Stimulated activated CD8-positive, alpha-beta memory T cell treated with anti-CD3 and anti-CD28 coated beads, Interleukin-12 subunit alpha, Interleukin-12 subunit beta, amount 100 ng/mL, for 1 hour (primary cell): ENCODE measurements at regions not wholly inside any gene's neighbourhood (a gene's known extent, or its start where the extent isn't known, plus 50 kb on each side); places are given as distances from the start of the nearest gene placed in this dataset.
A peak's percentile ranks its signal among the peaks of the same experiment; 100 is the strongest.
"Not testable (repeated sequence)": the region's sequence is repeated elsewhere in the genome, so short reads cannot be mapped to it uniquely, and the experiment has no call there.

Experiments used
- DNase-seq: peaks from one replicate; pipeline ENCODE4 v3.0.0-alpha.2; 2020; ENCODE audit warnings: low read depth

- peak; percentile 22 for DNase-seq
Observed at GRCh38 chr7:3094701-3095445, 51.2 kb upstream of the CARD11 start.

- DNase-seq, result no peak
Observed at GRCh38 chr7:3097734-3098133, 54.1 kb upstream of the CARD11 start.

DNA sequence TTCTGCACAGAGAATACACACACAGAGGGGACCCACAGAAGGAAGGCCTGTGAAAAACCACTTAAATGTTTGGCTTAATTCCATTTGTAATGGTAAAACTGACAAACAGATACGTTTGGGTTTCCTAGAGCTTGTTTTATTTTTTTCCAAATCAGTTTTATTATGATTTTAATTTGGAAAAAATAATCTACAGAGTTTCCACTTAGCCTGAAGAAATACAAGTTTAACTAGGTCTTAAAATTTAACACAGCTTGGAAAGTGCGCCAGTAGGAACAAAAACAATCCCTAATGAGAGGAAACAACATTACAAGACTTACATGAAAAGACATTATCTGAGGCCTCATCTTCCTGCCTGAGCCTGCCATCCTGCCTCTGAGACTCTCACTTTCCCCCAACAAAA is 58.5 kb upstream of the CARD11 start:
- DNase-seq, result no peak

- DNase-seq, result no peak
Observed at GRCh38 chr7:3103614-3104398, 60.1 kb upstream of the CARD11 start.

GRCh38 chr7:3105856-3106255 is 62.2 kb upstream of the CARD11 start:
- no peak for DNase-seq

DNA sequence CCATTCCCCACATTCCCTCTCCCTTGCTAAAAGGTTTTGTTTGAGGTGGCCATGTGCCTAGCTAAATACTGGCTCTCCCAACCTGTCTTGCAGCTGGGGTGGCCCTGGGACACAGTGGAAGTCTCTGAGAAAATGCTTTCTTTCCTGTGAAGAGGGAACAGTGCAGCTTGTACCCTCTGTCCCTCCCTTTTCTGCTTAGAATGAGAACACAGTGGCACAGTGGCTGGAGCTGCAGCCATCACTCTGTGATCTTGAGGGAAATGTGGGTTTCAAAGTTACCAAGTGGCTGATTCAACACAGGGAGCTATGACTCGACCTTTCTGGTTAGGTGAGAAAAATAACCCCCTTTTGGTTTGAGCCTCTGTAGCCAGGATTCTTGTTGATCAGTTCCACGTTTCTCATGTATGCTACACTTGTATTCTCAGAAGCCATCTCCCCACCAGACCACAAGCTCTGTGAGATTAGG is 62.7 kb upstream of the CARD11 start:
- no peak for DNase-seq

GRCh38 chr7:3107228-3107763 is 63.6 kb upstream of the CARD11 start:
- DNase-seq, result no peak

DNA sequence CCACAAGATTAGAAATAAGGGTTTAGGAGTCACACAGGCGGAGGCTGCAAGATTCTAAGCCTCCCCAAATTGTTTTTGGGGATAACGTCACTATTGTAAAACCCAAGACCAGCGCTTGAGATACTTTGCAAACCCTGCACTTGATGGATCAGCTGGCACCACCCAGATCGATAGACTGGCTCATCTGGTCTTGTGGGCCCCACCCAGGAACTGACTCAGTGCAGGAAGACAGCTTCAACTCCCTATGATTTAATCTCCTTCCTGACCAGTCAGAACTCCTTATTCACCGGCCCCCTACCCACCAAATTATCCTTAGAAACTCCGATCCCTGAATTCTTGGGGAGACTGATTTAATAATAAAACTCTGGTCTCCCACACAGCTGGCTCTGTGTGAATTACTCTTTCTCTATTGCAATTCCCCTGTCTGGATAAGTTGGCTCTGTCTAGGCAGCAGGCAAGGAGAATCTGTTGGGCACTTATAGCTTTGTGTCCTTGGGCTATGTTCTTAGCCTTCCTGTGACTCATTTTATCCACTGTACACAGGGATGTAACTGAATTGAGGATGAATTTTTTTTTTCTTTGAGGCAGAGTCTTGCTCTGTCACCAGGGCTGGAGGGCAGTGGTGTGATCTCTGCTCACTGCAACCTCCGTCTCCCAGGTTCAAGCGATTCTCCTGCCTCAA is 64.4 kb upstream of the CARD11 start:
- DNase-seq, result no peak

- no peak for DNase-seq
Observed at GRCh38 chr7:3109311-3109915, 65.7 kb upstream of the CARD11 start.

DNA sequence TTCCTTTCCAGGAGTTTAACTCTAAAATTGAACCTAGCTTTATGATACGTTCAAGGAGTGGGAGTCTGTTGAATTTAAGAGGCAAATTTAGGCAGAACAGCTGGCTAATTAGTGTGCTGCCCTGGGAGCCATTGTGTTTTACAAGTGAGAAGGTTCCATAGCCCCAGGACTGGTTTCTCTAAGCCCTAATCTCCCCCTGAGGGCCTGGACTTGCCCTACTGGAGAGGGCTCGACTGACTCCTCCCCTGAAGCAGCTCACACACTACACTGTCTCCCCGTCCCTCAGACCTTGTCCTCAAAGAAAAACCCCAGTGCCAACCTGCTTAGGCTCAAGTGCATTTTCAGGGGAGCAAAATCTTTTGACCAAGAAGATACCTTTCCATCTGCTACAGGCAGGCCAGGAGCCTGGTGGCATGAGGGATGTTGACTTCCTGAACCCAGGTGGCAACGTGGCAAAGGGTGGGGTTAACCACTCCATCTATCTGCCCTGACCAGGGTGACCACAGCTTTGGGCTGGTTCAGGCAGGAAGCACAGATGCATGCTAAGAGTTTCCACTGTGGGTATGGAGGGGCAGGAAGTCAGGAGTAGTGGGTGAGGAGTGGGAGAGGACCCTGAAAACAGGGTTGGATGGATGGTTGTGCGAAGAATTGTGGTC is 68.9 kb upstream of the CARD11 start:
- no peak for DNase-seq

- DNase-seq, result no peak
Observed at GRCh38 chr7:3114917-3115316, 71.2 kb upstream of the CARD11 start.

- DNase-seq, result no peak
Observed at GRCh38 chr7:3117081-3117480, 73.4 kb upstream of the CARD11 start.

DNA sequence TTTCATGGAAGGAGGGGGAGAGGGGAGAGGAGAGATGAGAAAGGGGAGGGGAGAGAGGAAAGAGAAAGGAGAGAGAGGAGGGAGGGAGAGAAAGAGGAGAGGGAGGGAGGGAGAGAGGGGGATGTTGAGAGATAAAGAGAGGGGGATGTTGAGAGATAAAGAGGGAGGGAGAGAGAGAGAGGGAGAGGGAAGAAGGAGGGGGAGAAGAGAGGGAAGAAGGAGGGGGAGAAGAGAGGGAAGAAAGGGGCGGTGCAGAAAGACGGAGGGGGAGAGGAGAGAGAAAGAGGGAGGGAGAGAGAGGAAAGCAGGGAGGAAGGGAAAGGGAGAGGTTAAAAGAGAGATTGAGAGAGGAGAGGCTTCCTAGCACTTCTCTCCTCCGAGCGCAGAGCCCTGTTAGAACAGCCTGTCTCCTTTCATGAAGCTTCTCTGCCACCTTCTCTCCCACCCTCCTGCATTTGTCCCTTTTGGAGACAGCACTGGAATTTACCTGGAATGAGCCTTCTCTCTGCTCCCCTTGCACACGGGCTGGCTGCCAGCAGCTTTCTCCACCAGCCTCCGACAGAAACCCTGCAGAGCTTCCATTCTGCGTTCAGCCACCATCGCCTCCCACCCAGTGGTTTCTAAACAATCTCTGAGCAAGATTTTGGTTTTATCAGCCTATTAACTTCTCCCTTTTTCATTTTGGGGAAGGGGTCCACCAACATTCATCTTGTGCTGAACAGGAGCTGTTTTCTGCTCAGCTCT is 74.0 kb upstream of the CARD11 start:
- no peak for DNase-seq

- DNase-seq, result not testable (repeated sequence)
Observed at GRCh38 chr7:3119352-3119927, 75.8 kb upstream of the CARD11 start.

DNA sequence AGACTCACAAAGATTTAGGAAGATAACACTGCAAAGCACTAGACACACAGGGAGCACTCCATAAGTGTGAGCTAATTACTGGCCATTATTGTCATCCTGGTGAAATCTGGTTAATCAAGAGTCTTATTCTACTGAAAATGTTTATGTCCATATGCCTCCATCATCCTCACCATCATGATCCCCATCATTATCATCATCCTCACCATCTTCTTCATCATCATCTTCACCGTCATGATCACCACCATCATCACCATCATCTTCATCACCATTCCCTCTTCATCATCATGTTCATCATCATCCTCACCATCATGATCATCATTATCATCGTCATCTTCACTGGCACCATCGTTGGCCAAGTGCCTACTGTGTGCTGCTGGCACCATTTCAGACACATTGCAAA is 76.3 kb upstream of the CARD11 start:
- no peak for DNase-seq

- no peak for DNase-seq
Observed at GRCh38 chr7:3120513-3120912, 76.8 kb upstream of the CARD11 start.

- no peak for DNase-seq
Observed at GRCh38 chr7:3128857-3129490, 85.3 kb upstream of the CARD11 start.

- no peak for DNase-seq
Observed at GRCh38 chr7:3133811-3134385, 90.2 kb upstream of the CARD11 start.

- no peak for DNase-seq
Observed at GRCh38 chr7:3134745-3135144, 91.1 kb upstream of the CARD11 start.

DNA sequence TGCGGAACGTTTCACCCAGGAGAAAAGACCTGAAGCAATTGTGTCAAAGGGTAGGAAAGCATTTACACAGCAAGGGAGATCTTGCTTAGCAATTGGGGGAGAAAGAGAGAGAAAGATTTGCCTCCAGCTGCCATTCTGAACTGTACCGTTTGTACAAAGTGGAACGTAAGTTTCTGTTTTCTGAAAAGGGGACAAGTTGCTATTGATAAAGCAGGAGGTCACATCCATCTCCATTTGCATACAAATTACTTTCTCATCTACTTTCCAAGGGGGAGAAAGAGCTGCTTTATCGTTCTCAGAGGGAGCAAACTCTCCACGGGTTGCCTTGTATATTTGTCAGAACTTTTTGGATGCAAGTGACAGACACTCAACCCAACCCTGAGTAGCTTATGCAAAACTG is 92.0 kb upstream of the CARD11 start:
- DNase-seq, result no peak
